A673 (cell line): ENCODE measurements at regions not wholly inside any gene's neighbourhood (a gene's known extent, or its start where the extent isn't known, plus 50 kb on each side); places are given as distances from the start of the nearest gene placed in this dataset.

Source experiments
- EZH2 ChIP-seq: fragments of 200-600 bp; sonication (generic); IDR thresholded peaks from 2 replicates; pipeline ENCODE4 v1.6.1; 2017; ENCODE audit warnings: borderline replicate concordance, low read depth, mild to moderate bottlenecking, mixed read lengths, antibody characterized with exemption, low read length; ENCODE audit not compliant: poor library complexity, severe bottlenecking
- TF ChIP-seq, protein P1 (sequence below): fragments of 300-800, 200-600 bp; sonication (generic); conservative IDR thresholded peaks from 2 replicates; pipeline ENCODE4 v1.5.1; 2017; ENCODE audit warnings: low read depth, mild to moderate bottlenecking, antibody characterized with exemption, low read length, moderate library complexity, mixed read lengths

DNA sequence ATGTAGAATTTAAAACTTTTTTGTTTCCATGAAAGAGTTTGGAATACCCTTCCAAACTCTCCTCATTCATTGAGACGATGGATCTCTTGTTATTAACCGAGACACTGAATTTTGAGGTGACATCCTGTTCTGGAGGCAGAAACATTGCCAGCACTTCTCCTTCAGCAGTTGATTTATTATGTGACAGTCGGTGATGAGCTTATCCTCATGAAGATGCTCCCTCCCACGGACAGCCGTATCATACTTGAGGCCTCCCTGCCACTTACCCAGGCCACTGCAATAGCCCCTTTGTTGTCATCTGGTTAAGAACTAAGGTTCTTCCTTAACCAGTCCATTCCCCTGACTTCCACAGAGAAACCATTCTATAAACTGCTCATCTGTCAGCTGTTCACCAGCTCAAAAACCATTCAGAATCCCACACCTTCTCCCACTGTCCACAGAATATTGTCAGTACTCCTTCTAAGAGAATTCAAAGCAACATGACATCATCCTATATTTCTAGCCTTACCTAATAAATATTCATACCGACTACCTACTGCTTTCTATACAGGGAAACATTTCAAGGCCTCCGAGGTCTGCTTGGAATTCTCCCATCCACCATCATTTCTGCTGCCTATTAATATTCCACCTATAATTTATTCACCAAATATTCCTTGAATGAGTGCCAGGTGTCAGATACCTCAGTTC, 139.0 kb upstream of the TRIB2 start:
- TF ChIP-seq, protein P1, sequence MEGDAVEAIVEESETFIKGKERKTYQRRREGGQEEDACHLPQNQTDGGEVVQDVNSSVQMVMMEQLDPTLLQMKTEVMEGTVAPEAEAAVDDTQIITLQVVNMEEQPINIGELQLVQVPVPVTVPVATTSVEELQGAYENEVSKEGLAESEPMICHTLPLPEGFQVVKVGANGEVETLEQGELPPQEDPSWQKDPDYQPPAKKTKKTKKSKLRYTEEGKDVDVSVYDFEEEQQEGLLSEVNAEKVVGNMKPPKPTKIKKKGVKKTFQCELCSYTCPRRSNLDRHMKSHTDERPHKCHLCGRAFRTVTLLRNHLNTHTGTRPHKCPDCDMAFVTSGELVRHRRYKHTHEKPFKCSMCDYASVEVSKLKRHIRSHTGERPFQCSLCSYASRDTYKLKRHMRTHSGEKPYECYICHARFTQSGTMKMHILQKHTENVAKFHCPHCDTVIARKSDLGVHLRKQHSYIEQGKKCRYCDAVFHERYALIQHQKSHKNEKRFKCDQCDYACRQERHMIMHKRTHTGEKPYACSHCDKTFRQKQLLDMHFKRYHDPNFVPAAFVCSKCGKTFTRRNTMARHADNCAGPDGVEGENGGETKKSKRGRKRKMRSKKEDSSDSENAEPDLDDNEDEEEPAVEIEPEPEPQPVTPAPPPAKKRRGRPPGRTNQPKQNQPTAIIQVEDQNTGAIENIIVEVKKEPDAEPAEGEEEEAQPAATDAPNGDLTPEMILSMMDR = no peak
- no peak for TF ChIP-seq EZH2
